MM.1S (cell line): ENCODE measurements at regions not wholly inside any gene's neighbourhood (a gene's known extent, or its start where the extent isn't known, plus 50 kb on each side); places are given as distances from the start of the nearest gene placed in this dataset.
A peak's percentile ranks its signal among the peaks of the same experiment; 100 is the strongest.

ENCODE experiments used
- DNase-seq: peaks from one replicate; pipeline ENCODE4 v3.0.0-alpha.2; 2015
- H2AFZ ChIP-seq: fragments of 300-600 bp; sonication (generic); 2 replicates; pipeline ENCODE4 v1.6.0; 2016; ENCODE audit warnings: antibody characterized with exemption, low read length
- H3F3A ChIP-seq: fragments of 300-600 bp; sonication (generic); 2 replicates; pipeline ENCODE4 v1.6.1; 2016; ENCODE audit warnings: mild to moderate bottlenecking, antibody characterized with exemption, low read length, moderate library complexity, mixed read lengths; ENCODE audit not compliant: insufficient read depth
- H3K27ac ChIP-seq: fragments of 300-600 bp; sonication (generic); 2 replicates; pipeline ENCODE4 v1.5.1; 2016; ENCODE audit warnings: mild to moderate bottlenecking, low read length
- H3K27me3 ChIP-seq: fragments of 300-600 bp; sonication (generic); replicated peaks from 2 replicates; pipeline ENCODE4 v1.6.0; 2016; ENCODE audit warnings: low read length; ENCODE audit not compliant: insufficient read depth
- H3K36me3 ChIP-seq: fragments of 300-600 bp; sonication (generic); replicated peaks from 2 replicates; pipeline ENCODE4 v1.6.1; 2016; ENCODE audit warnings: mild to moderate bottlenecking, low read length, mixed read lengths; ENCODE audit not compliant: insufficient read depth
- H3K4me1 ChIP-seq: fragments of 300-600 bp; sonication (generic); 2 replicates; pipeline ENCODE4 v1.6.1; 2016; ENCODE audit warnings: low read length, mixed read lengths
- H3K4me2 ChIP-seq: fragments of 300-600 bp; sonication (generic); 2 replicates; pipeline ENCODE4 v1.6.0; 2016; ENCODE audit warnings: low read depth, low read length
- H3K4me3 ChIP-seq: fragments of 300-600 bp; sonication (generic); 2 replicates; pipeline ENCODE4 v1.5.1; 2016; ENCODE audit warnings: low read length, mixed read lengths
- H3K79me2 ChIP-seq: fragments of 300-600 bp; sonication (generic); 2 replicates; pipeline ENCODE4 v1.6.1; 2016; ENCODE audit warnings: mixed run types, low read length, mixed read lengths
- H3K9ac ChIP-seq: fragments of 300-600 bp; sonication (generic); 2 replicates; pipeline ENCODE4 v1.6.1; 2016; ENCODE audit warnings: low read length, mixed read lengths
- H3K9me2 ChIP-seq: fragments of 300-600 bp; sonication (generic); replicated peaks from 2 replicates; pipeline ENCODE4 v1.6.1; 2016; ENCODE audit warnings: mild to moderate bottlenecking, low read length, mixed read lengths; ENCODE audit not compliant: insufficient read depth
- H3K9me3 ChIP-seq: fragments of 300-600 bp; sonication (generic); replicated peaks from 2 replicates; pipeline ENCODE4 v1.6.1; 2016; ENCODE audit warnings: mild to moderate bottlenecking, low read length, mixed read lengths; ENCODE audit not compliant: insufficient read depth
- H4K20me1 ChIP-seq: fragments of 300-600 bp; sonication (generic); 2 replicates; pipeline ENCODE4 v1.6.1; 2016; ENCODE audit warnings: mild to moderate bottlenecking, low read length, moderate library complexity, mixed read lengths; ENCODE audit not compliant: insufficient read depth
- CTCF ChIP-seq: fragments of 300-600 bp; sonication (generic); IDR thresholded peaks from 2 replicates; pipeline ENCODE4 v1.5.1; 2016; ENCODE audit warnings: antibody characterized with exemption, low read length, mixed read lengths
- EZH2 ChIP-seq: fragments of 300-600 bp; sonication (generic); optimal IDR thresholded peaks from 2 replicates; pipeline ENCODE3; 2017; ENCODE audit warnings: low read depth, mild to moderate bottlenecking, antibody characterized with exemption, low read length, mixed read lengths
- EZH2phosphoT487 ChIP-seq: fragments of 300-600 bp; sonication (generic); IDR thresholded peaks from 2 replicates; pipeline ENCODE4 v1.6.1; 2018; ENCODE audit warnings: antibody characterized with exemption, low read length

- Histone ChIP-seq H3K4me1 (no peaks in the 10 kb centered on the region), H3K79me2 (no peaks in the 10 kb centered on the region), H3F3A (no peaks in the 10 kb centered on the region), H4K20me1 (no peaks in the 10 kb centered on the region), H3K36me3 (no peaks in the 10 kb centered on the region), H3K9me3 (no peaks in the 10 kb centered on the region), H3K4me2 (no peak overlapping the region), H3K4me3 (no peak overlapping the region), H3K27ac (no peak overlapping the region), H3K9ac (no peak overlapping the region), H3K9me2 (no peaks in the 10 kb centered on the region), H2AFZ (no peak overlapping the region), H3K27me3 (no peaks in the 10 kb centered on the region)
- no peak for DNase-seq
- TF ChIP-seq EZH2 = no peak
- TF ChIP-seq EZH2phosphoT487 = no peak
- TF ChIP-seq CTCF = no peak
Observed at GRCh38 chr6:77979204-77979603, 326.4 kb downstream of the MEI4 start.

- Histone ChIP-seq H4K20me1 (no peaks in the 10 kb centered on the region), H3K9me3 (no peaks in the 10 kb centered on the region), H2AFZ (no peak overlapping the region), H3K27me3 (no peaks in the 10 kb centered on the region), H3K4me2 (peak overlapping the region; percentile 23; the same call in 1 of the 2 replicates), H3F3A (peaks cover 6% of the 10 kb centered on the region; the same call in 1 of the 2 replicates), H3K9ac (no peak overlapping the region), H3K9me2 (no peaks in the 10 kb centered on the region), H3K36me3 (no peaks in the 10 kb centered on the region), H3K27ac (no peak overlapping the region; the same call in 1 of the 2 replicates), H3K4me3 (no peak overlapping the region), H3K4me1 (0 out of 2 replicates have a peak, but pooled peaks cover 6% of the 10 kb centered on the region), H3K79me2 (no peaks in the 10 kb centered on the region)
- TF ChIP-seq CTCF (no peak), EZH2 (no peak), EZH2phosphoT487 (no peak)
- DNase-seq = peak; percentile 30
Observed at GRCh38 chr6:77986380-77987034, 333.7 kb downstream of the MEI4 start.

- TF ChIP-seq EZH2phosphoT487 (no peak), EZH2 (no peak), CTCF (no peak)
- peak overlapping the region; percentile 23; the same call in 1 of the 2 replicates for H3K4me2 ChIP-seq
- H3K9ac ChIP-seq = no peak overlapping the region
- no peak overlapping the region for H3K27ac ChIP-seq
- H3K79me2 ChIP-seq = no peaks in the 10 kb centered on the region
- H4K20me1 ChIP-seq = no peaks in the 10 kb centered on the region
- H3F3A ChIP-seq = peaks cover 6% of the 10 kb centered on the region; the same call in 1 of the 2 replicates
- no peaks in the 10 kb centered on the region for H3K27me3 ChIP-seq
- no peaks in the 10 kb centered on the region for H3K9me3 ChIP-seq
- no peak overlapping the region for H3K4me3 ChIP-seq
- H3K4me1 ChIP-seq = 0 out of 2 replicates have a peak, but pooled peaks cover 6% of the 10 kb centered on the region
- no peak overlapping the region for H2AFZ ChIP-seq
- H3K9me2 ChIP-seq = no peaks in the 10 kb centered on the region
- DNase-seq = no peak
- no peaks in the 10 kb centered on the region for H3K36me3 ChIP-seq
Observed at GRCh38 chr6:77987035-77987384, 334.2 kb downstream of the MEI4 start.
